RPMI8226 (cell line): ENCODE measurements at regions not wholly inside any gene's neighbourhood (a gene's known extent, or its start where the extent isn't known, plus 50 kb on each side); places are given as distances from the start of the nearest gene placed in this dataset.
"Not testable (repeated sequence)": the region's sequence is repeated elsewhere in the genome, so short reads cannot be mapped to it uniquely, and the experiment has no call there.

ENCODE experiments used
- DNase-seq: peaks from one replicate; pipeline ENCODE4 v3.0.0-alpha.2; 2015

DNA sequence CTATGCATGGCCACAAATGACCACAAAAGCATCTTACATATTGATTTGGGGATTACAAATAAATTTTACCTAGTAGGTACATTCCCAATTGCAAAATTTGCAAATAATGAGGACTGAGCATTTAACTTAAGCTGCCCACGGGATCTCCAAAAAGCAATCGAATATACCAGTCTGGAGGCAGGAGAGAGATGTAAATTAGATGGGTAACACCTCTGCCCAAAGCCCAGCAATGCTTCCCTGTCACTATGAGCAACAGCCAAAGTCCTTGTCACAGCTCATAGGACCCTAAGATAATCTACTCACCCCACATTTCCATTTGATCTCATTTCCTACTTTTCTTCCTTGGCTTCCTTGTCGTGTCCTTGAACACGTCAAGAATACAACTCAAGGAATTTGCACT is 172.2 kb downstream of the SUCLG1 start:
- no peak for DNase-seq

DNA sequence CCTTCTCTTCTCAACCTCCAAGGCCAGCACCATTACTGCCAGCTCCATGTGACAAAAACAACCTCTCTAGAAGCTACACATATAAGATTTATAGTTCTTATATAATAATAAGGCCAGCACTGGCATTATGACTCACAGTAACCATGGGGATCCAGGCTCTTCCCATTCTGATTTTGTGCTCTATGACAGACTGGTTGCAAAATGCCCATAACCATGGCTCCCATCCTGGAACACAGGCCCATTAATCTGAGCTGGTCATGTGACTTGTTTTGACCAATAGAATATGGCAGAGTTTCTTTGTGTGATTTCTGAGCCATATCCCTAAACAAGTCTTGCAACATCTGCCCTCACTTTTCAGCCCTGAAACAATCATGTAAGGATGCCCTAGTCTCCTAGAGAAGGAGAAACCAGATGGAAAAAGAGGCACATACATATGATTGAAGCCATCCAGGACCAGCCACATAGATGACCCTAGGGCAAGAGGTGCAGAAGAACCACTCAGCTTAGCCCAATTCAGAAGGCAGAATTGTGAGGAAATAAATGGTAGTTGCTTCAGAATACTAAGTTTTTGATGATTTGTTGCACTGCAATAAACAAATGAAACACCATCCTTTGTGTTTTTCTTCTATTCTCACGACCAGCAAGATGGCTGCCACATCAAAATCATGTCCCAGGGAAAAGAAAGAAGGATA is 173.9 kb downstream of the SUCLG1 start:
- DNase-seq, result no peak

DNA sequence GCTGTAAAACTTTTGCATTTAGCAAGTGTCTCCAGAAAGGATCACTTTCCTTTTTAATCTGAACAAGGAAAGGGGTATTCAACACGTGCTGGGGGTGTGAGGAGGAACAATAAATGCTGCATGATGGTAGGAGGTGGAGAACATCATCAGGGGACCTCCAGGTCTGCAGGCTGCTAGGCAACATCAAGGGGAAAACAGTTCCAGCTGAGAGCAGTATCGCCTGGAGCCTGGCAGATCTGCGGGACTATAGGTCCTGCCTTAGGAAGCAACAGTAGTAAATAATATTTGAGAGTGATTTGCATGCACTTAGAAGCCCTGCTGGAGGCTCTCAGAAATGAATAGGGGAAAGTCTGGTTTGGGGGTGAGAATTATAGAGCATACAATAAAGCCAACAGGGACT is 175.6 kb downstream of the SUCLG1 start:
- DNase-seq, result no peak

DNA sequence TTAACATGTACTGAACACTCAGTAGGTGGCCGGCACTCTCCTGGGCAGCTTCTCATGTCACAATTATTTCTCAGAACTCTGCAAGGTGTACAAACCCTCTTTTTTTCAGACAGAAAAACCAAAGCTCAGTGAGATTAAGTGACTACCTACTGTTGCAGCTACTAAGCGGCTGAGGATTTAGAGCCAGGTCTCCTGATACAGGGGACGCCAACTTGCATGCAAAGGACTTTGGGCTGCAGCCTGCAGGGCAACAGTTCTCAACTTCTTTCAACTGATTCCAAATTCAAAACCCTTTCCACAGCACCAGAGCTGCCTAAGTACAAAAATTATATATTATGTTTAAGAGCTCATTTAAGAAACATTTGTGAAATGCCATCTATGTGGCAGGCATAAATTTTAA is 177.6 kb downstream of the SUCLG1 start:
- no peak for DNase-seq

DNA sequence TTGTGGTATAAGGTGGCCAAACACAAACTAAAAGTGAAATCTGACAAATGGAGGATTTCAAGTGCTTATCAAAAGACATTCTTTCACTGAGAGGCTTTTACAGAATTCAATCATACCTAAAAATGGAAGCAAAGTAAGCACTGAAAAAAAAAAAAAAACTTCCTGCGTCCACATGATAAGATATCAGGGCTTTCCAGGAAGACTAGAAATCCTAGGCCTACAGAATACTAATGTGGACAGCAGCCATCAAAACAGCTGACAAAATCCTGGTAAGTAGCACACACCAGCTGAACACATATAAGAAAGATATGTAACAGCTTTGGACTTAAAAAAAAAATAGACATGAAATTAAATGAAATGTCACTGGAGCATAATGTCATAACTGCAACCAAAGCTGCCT is 178.2 kb downstream of the SUCLG1 start:
- no peak for DNase-seq

DNA sequence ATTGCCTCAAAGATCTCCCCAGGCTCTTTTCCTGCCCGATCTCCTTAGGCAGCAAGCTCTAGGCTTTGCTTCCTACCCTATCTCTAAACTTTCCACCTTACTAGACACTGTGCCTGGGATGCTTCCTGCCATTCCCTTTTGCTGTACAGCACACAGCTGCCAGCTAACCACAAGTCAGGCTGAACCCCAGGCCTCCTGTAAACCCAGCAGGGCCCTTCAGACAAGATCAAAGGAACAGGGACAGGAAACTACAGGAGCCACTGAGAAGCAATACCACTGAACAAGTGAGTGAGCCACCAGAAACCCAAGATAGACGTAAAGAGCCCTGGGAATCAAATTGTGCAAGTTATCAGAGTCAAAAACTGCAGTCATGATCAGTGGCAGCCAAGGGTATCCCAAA is 180.7 kb downstream of the SUCLG1 start:
- no peak for DNase-seq

DNA sequence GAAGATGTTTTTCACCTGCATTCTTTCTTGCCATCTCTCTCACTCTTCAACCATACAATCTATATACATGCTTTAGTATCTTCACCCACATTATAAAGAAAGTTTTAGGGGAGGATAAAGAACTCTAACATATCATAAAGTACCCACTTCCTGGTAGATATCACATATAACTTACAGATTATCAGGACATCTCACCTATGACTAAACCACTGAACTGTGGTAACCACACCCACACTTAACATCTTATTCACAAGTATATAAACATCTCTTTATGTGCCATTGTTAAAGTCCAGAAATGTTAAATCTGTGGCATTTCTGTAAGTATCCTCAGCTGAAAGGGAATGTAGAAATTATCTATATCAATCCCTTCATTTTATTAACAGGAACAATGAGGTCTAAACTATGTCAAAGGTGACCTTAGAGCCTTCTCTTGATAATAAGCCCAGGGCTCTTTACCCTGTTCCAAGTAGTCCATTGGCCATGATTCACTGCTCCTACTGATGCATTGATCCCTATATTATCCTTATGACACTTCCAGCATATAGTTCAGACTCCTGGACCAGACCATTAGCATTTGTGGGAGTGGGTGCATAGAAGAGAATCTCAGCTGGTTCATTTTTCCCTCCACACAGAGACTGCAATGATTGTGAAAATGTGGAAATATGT is 182.4 kb downstream of the SUCLG1 start:
- DNase-seq, result no peak

DNA sequence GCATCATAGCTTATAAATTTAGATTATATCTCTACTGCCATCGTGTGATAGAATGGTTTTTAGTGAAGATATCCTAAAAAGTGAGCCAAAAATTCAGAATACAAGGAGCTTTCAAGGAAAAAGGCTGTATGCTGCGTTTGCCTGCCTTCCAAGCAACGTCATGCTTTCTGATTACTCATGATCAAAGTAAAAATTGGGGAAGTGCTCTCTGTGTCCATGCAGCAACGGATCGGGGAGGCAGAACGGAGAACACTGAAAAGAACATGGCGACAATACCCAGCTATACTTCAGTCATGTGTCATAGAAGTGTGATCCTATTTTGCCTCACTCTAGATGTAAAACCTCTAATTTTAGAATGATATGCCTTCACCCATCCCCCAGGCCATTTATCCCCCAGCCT is 185.7 kb downstream of the SUCLG1 start:
- no peak for DNase-seq

DNA sequence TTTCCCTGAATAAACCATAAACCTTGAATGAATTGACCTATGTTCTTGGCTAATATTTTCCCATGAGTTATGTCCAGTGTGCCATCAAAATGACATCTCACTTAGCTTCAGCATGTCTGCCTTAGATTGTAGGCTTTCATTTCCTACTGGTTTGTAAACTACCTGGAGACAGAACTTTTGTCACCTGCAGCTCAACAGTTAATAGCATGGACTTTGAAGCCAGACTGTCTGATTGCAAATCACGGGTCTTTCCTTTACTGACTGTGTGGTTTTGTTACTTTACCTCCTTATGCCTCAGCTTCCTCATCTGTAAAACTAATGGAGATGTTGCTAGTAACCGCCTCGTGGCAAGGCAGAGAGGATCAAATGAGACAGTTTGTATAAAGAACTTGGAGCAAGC is 187.1 kb downstream of the SUCLG1 start:
- DNase-seq, result no peak

DNA sequence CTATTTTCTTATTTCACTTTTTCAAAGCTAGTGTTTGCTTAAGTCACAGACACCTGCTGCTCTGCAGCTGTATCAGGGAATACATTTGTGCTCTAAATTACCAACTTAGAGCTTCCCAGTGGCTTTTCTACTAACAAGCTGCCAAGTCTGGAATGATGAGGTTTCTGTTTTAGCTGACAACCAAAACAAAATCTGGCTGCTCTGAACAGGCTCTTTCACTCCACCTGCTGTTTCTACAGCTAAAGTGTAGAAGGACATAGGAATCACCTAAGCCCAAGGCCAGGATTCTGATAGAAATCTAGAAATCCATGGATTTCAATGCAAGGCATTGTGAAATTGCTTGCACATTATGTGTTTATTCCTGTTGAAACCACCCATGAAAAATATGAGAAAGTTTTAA is 201.2 kb downstream of the SUCLG1 start:
- no peak for DNase-seq

DNA sequence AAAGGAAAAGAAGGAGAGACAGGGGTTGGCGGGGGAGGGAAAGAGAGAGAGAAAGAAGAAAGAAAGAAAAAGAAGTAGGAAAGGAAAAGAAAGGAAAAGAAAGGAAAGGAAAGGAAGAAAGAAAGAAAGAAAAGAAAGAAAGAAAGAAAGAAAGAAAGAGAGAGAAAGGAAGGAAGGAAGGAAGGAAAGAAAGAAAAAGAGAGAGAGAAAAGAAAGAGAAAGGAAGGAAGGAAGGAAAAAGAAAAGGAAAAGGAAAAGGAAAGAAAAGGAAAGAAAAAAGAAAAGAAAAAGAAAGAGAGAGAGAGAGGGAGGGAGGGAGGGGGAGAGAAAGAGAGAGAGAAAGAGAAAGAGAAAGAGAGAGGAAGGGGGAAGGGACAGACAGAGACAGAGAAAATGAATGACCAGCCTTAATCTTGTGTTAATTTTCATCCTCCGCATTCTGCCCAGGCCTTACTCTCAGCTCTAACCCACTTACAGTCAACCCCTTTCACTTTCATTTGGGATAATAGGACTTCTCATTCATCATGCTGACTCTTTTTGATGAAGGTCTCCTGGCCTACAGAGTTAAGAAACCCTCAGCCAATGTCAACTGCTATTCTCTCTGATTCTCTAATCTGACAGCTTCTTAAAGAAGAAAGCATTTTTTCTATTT is 207.3 kb downstream of the SUCLG1 start:
- no peak for DNase-seq

DNA sequence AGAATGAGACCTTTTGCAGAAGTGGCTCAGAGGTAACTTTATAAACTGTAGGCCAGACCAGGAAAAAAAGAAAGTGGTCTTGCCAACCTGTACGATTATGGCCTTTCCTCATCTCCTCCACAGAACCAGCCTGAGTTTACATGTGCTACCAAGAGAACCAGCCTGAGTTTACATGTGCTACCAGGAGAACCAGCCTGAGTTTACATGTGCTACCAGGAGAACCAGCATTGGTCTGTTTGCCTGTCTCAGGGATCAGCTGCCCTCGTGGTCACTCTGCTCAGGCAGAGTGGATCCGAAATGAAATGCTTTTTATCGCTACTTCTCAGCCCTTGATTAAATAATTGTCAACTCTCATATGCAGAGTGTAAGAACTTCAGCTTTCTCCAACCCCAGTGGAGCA is 209.9 kb downstream of the SUCLG1 start:
- no peak for DNase-seq

DNA sequence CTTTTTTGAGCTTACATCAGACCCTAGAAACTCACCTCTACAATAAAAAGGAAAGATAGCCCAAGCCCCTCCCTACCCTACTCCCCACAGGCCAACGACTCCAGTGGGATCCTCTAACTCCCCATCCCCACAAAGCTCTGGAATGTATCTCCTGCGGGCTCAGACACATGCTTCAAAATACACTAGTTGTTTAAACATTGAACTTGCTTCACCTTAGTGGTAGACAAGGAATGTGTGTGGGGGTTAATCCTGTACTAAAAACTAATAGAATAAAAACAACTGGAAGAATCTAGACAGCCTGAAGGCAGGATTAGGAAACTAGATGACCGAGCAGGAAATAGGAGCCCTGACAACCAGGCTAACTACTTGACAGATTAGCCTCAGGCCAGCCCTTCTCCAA is 211.5 kb downstream of the SUCLG1 start:
- no peak for DNase-seq

DNA sequence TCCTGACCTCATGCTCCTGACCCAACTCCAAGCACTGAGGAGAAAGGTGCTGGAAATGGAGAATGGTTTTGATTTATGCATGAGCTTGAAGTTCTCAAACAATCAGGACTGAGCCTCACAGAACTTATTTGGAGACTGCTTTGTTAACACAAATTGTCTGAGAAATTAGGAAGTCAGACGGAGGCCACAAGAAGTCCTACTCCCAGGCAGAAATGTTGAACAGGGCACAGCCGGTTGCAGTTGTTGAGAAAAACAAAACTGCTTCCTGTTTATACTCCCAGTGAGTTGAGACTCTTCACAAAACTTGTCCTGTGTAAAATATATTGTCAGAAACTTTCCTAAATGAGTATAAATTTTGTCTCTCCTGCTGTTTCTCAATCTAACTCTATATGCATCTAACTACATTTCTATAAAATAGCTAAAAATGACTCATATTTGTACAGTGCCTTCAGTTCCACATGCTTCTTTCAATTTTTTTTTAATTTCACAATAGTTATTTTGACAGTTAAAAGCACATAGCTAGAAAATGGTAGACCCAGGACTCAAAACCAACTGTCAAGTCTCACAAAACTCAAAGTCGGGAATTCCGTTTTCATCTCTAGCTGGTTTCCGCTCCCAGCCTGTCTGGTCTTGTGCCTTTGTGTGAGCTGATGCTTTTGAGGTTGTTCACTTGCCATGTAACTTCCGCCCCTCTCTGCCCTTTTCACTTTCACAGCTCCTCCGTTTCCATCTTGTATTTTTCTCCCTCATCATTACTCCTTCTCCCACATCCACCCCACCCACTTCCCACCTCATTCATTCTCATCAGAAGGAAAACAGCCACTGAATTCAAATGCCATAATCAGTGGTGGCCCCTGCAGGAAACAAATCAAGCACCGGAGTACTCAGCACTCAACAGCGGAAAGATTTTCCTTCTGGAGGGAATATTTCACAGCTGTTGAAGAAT is 215.0 kb downstream of the SUCLG1 start:
- no peak for DNase-seq

DNA sequence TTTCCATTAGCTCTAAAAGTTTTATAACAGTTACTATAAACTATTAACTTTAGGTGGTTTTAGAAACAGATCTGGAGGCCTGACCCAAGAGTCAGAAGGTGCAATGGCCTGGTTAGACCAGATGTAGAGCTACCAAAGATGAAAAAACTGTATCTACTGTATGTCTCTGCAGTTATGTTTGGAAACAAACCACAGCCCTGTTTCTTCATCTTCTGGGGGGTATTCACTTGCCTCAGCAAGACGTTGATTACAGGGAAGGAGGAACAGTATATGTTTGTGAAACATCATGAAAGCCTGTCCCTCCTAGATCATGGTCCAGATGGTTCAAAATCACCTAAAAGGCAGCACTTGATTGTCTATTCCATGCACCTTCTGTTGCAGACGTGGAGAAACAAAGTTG is 220.2 kb downstream of the SUCLG1 start:
- DNase-seq, result no peak

DNA sequence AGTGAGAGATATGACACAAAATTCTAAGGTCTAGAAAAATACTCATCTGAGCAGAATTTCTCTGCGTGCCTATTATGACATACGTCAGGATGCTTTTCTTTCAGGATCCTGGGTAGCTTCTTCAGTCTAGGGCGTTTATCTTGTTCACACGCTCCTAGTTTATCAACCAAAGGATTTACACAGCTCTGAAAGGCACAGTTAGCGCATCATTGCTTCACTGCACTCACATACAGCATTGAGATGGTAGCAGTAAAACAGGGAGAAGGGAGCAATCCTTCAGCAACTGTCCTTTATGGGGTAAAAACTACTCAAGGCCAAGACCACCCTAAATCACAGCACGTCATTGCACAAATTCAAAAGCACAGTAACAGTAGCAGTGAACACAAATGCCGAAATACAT is 222.8 kb downstream of the SUCLG1 start:
- no peak for DNase-seq

DNA sequence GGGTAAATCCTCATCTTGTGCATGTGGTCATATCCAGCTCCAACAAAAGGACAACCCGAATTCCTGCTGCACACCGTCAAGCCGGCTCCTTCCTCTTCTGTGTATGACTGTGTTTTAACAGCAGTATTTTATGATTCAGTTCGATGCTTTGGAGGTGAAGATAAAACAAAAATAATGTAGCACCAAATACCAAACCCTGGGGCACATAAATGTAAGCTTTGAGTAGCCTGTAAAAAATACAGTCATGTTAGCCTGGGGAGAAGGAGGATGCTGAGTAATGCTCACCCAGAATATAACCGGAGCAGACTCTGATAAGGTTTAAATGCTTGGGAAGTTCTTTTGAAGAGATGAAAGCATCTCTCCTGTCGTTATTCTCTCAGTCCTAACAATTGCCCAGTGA is 225.0 kb downstream of the SUCLG1 start:
- no peak for DNase-seq

DNA sequence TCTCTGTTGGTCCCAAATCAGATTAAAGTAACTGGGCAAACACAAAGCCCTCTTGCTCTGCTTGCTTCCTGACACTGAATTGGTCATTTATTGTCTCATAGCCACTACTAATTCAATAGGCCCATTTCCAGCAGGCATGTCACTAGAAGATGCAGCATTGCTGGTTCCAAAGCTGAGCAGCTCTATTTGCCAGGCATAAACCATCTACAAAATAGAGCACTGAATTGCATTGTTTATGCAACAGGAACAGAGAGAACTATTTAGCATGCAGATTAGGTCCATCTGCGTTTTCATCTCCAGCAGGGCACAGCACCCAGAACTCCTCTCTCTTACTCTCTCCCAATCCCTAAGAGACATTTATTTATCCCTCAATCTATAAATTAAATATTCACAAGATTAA is 227.6 kb downstream of the SUCLG1 start:
- DNase-seq, result no peak

DNA sequence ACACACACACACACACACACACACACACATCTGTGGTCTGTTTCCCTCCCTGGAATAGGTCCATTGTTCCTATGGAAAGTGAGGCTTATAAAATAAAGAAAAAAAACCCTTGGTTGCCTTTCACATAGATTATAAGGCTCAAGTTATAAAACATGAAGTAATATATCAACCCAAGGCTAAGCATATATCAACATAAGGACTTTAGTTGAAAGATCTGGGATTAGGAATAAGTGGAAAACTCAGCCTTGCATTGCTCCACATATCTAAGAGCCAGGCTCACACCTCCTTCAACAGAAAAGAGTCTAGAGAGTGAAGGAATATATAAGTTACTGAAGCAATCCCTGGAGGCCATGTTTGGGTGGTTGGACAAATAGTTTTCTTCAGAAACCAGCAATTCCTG is 235.0 kb downstream of the SUCLG1 start:
- no peak for DNase-seq

DNA sequence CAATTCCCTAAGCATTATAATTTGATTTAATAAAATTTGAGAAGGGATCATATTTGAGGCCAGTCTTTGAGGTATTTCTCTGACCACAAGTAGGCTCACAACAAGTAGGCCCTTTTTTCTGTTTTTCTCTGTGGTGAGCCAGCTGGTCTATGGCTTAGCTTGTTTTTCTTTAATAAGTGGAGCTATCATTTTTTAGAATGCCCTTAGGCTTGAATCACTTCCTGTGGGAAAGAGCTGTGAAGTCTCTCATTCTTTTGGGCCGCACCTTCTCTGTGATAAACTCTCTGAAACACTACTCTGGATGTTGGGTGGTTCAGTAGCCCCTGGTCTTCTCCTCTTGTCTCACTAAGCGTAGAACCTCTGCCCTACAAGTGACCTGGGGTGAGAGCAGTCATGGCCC is 235.9 kb downstream of the SUCLG1 start:
- DNase-seq, result no peak

DNA sequence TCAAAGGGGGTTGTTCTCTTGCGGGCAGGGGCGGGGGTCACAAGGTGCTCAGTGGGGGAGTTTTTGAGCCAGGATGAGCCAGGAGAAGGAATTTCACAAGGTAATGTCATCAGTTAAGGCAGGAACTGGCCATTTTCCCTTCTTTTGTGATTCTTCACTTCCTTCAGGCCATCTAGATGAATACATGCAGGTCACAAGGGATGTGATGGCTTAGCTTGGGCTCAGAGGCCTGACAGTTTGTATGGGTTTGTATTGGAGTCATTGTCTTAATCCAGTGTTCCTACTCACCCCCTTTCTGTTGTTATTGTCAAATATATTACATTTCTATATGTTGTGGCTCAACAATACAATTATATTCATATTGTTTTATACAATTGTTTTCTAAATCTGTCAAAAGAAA is 238.0 kb downstream of the SUCLG1 start:
- not testable (repeated sequence) for DNase-seq

DNA sequence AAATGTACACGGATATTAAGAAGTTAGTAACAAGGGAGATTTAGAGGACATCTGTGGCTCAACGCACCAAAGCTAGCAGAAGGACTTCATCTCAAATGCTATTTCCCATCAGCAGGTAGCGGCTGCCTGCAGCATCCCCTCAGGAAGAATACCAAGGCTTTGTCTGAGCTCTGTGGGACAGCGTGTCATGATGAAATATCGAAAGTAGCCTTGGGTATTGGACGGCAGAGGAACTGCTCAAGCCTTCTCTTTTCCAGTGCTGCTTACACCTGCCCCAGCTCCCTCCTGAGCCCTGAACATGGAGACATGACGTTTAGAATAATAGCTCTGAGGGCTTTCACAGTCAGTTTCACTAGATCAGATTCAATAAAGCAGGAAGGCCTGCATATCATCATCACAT is 241.6 kb downstream of the SUCLG1 start:
- DNase-seq, result no peak

DNA sequence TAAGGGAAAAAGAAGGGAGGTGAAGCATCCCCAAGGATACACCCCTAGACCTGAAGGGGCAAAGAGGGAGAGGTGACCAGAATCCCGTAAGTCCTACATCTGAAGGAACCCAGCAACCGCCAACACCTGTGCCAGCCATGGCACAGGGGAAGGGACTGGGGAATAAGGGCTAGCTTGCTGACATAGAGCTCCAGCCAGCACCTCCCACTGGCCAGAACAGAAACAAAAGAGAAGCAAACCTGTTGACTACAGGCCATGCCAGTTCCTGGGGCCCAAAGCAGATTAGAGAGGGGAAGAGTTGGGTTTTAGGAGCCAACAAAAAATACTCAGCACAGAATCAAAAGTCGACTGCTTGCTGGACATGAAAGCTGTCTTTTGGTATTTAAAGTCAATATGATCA is 244.6 kb downstream of the SUCLG1 start:
- no peak for DNase-seq
